Neuronal stem cell (in vitro differentiated cells): ENCODE measurements at regions not wholly inside any gene's neighbourhood (a gene's known extent, or its start where the extent isn't known, plus 50 kb on each side); places are given as distances from the start of the nearest gene placed in this dataset.
"Not testable (repeated sequence)": the region's sequence is repeated elsewhere in the genome, so short reads cannot be mapped to it uniquely, and the experiment has no call there.

Source experiments
- DNase-seq: peaks from one replicate; pipeline ENCODE4 v3.0.0-alpha.2; 2013; ENCODE audit warnings: low spot score
- H2AFZ ChIP-seq: one replicate; pipeline ENCODE4 v1.6.1; 2013; ENCODE audit warnings: mild to moderate bottlenecking, low read length, inconsistent platforms
- H2AK5ac ChIP-seq: 2 replicates; pipeline ENCODE4 v1.6.1; 2013; ENCODE audit warnings: low read depth, mild to moderate bottlenecking, inconsistent platforms, low read length, moderate library complexity, mixed read lengths
- H2BK120ac ChIP-seq: 2 replicates; pipeline ENCODE4 v1.6.1; 2013; ENCODE audit warnings: low read depth, mild to moderate bottlenecking, inconsistent platforms, low read length, moderate library complexity, mixed read lengths
- H2BK12ac ChIP-seq: one replicate; pipeline ENCODE4 v1.6.1; 2013; ENCODE audit warnings: low read length, inconsistent platforms
- H2BK15ac ChIP-seq: 2 replicates; pipeline ENCODE4 v1.6.1; 2013; ENCODE audit warnings: mild to moderate bottlenecking, low read length, inconsistent platforms, mixed read lengths
- H2BK5ac ChIP-seq: one replicate; pipeline ENCODE4 v1.6.1; 2013; ENCODE audit warnings: inconsistent platforms, mild to moderate bottlenecking, low read length, moderate library complexity
- H3K14ac ChIP-seq: one replicate; pipeline ENCODE4 v1.6.1; 2013; ENCODE audit warnings: low read length, inconsistent platforms
- H3K18ac ChIP-seq: 2 replicates; pipeline ENCODE4 v1.6.1; 2013; ENCODE audit warnings: low read length, inconsistent platforms
- H3K23ac ChIP-seq: 2 replicates; pipeline ENCODE4 v1.6.1; 2013; ENCODE audit warnings: low read depth, mild to moderate bottlenecking, mixed read lengths, low read length, inconsistent platforms; ENCODE audit not compliant: poor library complexity
- H3K27ac ChIP-seq: replicated peaks from 3 replicates; pipeline ENCODE4 v1.5.1; 2013; ENCODE audit warnings: low read length, inconsistent platforms
- H3K27me3 ChIP-seq, 3 experiments: 2 replicates each; pipeline ENCODE4 v1.6.1; 2013; ENCODE audit warnings: low read length in 3 of 3, mild to moderate bottlenecking in 2 of 3, inconsistent platforms in 1 of 3, low read depth in 1 of 3, mixed read lengths in 1 of 3, moderate library complexity in 1 of 3; ENCODE audit not compliant: control insufficient read depth in 3 of 3, insufficient read depth in 3 of 3
- H3K36me3 ChIP-seq, 2 donors: replicated peaks in 1 of 2; 2 replicates each; pipeline ENCODE4 v1.6.1; 2013; ENCODE audit warnings: low read length in 2 of 2; ENCODE audit not compliant: control insufficient read depth in 2 of 2, insufficient read depth in 2 of 2
- H3K4ac ChIP-seq: 2 replicates; pipeline ENCODE4 v1.6.1; 2013; ENCODE audit warnings: inconsistent platforms, mild to moderate bottlenecking, low read length, moderate library complexity
- H3K4me1 ChIP-seq, 2 donors: 1 replicate in 1 of 2; 2 replicates in 1 of 2; pipeline ENCODE4 v1.6.1; 2013; ENCODE audit warnings: low read length in 2 of 2, low read depth in 1 of 2; ENCODE audit not compliant: control insufficient read depth in 2 of 2, insufficient read depth in 1 of 2
- H3K4me2 ChIP-seq: one replicate; pipeline ENCODE4 v1.6.1; 2013; ENCODE audit warnings: mild to moderate bottlenecking, low read length, inconsistent platforms; ENCODE audit not compliant: insufficient read depth, poor library complexity, severe bottlenecking
- H3K4me3 ChIP-seq, 2 donors: 2 replicates each; pipeline ENCODE4 v1.5.1; 2013; ENCODE audit warnings: low read length in 2 of 2, mild to moderate bottlenecking in 2 of 2, inconsistent platforms in 1 of 2, moderate library complexity in 1 of 2
- H3K79me1 ChIP-seq: one replicate; pipeline ENCODE4 v1.6.1; 2013; ENCODE audit warnings: low read depth, mild to moderate bottlenecking, inconsistent platforms, low read length, moderate library complexity
- H3K9ac ChIP-seq: one replicate; pipeline ENCODE4 v1.6.1; 2013; ENCODE audit warnings: mild to moderate bottlenecking, low read depth, low read length, inconsistent platforms; ENCODE audit not compliant: poor library complexity
- H3K9me3 ChIP-seq, 2 donors: replicated peaks in 1 of 2; 2 replicates each; pipeline versions ENCODE3 to v1.6.1; 2013; ENCODE audit warnings: low read length in 2 of 2, mild to moderate bottlenecking in 2 of 2, inconsistent platforms in 1 of 2, low read depth in 1 of 2, mixed read lengths in 1 of 2, moderate library complexity in 1 of 2; ENCODE audit not compliant: control insufficient read depth in 2 of 2, insufficient read depth in 1 of 2
- H4K8ac ChIP-seq: one replicate; pipeline ENCODE4 v1.6.1; 2013; ENCODE audit warnings: low read depth, mild to moderate bottlenecking, inconsistent platforms, low read length, moderate library complexity
- H4K91ac ChIP-seq: one replicate; pipeline ENCODE4 v1.6.1; 2013; ENCODE audit warnings: low read length, low read depth, mild to moderate bottlenecking, inconsistent platforms; ENCODE audit not compliant: poor library complexity
- WGBS, 2 donors: extraction: QIAGEN DNeasy Blood & Tissue Kit; methylation state at CpG; one replicate each; pipeline ENCODE4 v1.1.7; 2013; ENCODE audit warnings: missing lambda C conversion rate in 2 of 2, mixed read lengths in 1 of 2; ENCODE audit not compliant: insufficient read length in 2 of 2, insufficient replicate concordance in 1 of 2; ENCODE audit errors: extremely low coverage in 2 of 2; 5-methylcytosine and 5-hydroxymethylcytosine counted together

DNA sequence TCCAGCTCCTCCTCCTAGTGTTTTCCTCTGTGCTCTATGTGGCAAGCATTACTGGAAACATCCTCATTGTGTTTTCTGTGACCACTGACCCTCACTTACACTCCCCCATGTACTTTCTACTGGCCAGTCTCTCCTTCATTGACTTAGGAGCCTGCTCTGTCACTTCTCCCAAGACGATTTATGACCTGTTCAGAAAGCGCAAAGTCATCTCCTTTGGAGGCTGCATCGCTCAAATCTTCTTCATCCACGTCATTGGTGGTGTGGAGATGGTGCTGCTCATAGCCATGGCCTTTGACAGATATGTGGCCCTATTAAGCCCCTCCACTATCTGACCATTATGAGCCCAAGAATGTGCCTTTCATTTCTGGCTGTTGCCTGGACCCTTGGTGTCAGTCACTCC lies 64.0 kb downstream of the OR4F15 start:
- not testable (repeated sequence) for H3K4me2 ChIP-seq, H3K4me1 ChIP-seq, H3K27me3 ChIP-seq, H3K79me1 ChIP-seq, H3K4ac ChIP-seq, H2BK120ac ChIP-seq, H3K27ac ChIP-seq, H2AFZ ChIP-seq, H3K14ac ChIP-seq, H4K8ac ChIP-seq, H2BK5ac ChIP-seq, DNase-seq, H3K23ac ChIP-seq, H3K18ac ChIP-seq, H4K91ac ChIP-seq, H3K9ac ChIP-seq, H2BK15ac ChIP-seq, H3K4me3 ChIP-seq, H3K36me3 ChIP-seq, H2BK12ac ChIP-seq, H3K9me3 ChIP-seq, H2AK5ac ChIP-seq
- WGBS, 2 donors, result no CpG with 5 or more reads among the region's 4 CpGs

DNA sequence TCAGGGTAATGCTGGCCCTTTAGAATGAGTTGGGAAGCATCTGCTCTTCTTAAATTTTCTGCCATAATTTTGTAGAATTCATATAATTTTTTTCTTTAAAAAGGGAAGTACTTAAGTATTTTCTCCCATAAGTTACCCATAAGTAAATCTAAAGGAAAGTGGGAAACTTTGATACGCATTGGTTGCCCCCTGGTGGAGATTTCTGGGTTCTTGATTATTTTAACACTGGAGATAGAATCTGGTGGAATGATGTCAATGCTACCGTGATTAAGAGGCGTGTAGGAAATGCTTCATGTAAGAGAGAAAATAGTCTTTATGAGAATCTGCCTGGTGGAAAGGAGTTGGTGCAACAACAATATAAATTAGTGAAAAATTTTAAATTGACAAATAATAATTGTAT lies 65.6 kb downstream of the OR4F15 start:
- H3K4me2 ChIP-seq, H2BK120ac ChIP-seq, H2BK15ac ChIP-seq, H2BK12ac ChIP-seq, H2BK5ac ChIP-seq, H3K27me3 ChIP-seq, H3K36me3 ChIP-seq, H3K9ac ChIP-seq, DNase-seq, H3K4me3 ChIP-seq, H3K27ac ChIP-seq, H4K8ac ChIP-seq, H3K4me1 ChIP-seq, H4K91ac ChIP-seq, H3K23ac ChIP-seq, H3K79me1 ChIP-seq, H3K14ac ChIP-seq, H2AK5ac ChIP-seq, H3K18ac ChIP-seq, H2AFZ ChIP-seq, H3K4ac ChIP-seq, H3K9me3 ChIP-seq: not testable (repeated sequence)
- WGBS, 2 donors, result no CpG with 5 or more reads among the region's 3 CpGs

DNA sequence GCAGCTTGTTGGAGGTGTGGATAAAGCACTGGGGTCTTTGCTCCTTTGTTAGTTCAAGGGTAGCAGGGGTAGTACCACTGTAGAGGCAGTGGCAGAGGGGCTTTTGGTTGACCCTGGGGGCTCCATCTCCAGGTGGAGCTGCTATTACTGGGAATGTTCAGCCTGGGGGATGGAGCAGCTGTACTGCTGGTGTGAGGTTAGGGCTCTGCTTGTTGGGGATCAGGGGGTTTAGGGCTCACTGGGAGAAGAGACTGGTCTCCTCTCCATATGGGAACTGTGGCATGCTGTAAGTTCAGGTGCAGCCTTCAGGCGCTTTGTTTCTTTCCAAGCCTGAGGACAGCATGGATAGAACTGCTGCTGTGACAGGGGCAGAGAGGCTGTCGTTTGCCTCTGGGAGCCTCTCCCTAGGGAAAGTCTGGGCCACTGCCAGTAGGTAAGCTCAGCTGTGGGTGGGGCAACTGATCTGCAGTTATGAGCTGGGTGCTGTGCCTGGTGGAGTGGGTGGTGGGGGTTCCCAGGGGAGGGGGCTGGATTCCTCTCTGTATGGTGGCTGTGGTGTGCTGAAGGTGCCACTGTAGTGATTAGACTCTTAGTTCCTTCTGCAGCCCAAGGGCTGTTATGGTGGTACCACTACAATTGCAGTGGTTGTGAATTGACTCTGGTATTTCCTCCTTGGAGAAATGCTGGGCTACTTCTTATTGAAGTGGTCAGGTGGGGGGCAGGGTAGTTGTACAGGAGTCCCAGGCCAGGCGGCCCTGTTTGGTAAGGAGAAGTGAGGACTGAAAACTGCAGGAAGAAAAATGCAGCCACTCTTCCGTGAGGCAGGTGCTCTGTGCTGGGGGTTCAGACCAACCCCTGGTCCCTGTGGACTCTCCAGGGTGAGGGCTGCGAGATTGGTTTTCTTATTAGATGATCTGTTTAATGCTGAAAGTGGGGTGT lies 100.6 kb downstream of the OR4F15 start:
- not testable (repeated sequence) for H2BK5ac ChIP-seq, H2BK12ac ChIP-seq, H2AFZ ChIP-seq, H3K4me1 ChIP-seq, H3K4me3 ChIP-seq, H3K4me2 ChIP-seq, H3K4ac ChIP-seq, H4K91ac ChIP-seq, H3K9ac ChIP-seq, H2AK5ac ChIP-seq, H3K36me3 ChIP-seq, H3K23ac ChIP-seq, H2BK120ac ChIP-seq, H3K27ac ChIP-seq, H3K79me1 ChIP-seq, DNase-seq, H3K9me3 ChIP-seq, H3K14ac ChIP-seq, H3K27me3 ChIP-seq, H4K8ac ChIP-seq, H3K18ac ChIP-seq, H2BK15ac ChIP-seq
- WGBS, 2 donors, result no CpG with 5 or more reads among the region's 5 CpGs

DNA sequence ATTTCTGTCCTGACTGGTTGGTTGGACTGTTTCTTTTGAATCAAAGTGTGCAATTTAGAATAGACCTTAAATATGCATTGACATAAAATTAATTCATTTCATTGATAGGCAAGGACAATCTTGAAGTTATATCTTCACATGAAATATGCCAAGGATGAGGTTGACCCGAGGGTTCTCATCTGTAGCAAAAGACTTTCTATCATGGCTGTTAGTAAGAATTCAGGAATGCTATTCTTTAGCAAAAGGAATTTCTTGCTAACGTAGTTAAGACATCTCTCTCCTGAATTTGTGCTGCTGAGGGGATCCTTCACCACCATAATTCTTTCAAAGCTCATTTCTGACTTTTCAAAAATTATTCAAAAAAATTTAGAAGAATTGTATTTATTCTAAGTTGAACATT lies 112.6 kb downstream of the OR4F15 start:
- H3K14ac ChIP-seq, H3K27me3 ChIP-seq, H3K4me2 ChIP-seq, H3K27ac ChIP-seq, H3K9me3 ChIP-seq, H3K23ac ChIP-seq, H3K4me3 ChIP-seq, H3K4ac ChIP-seq, H3K4me1 ChIP-seq, H4K91ac ChIP-seq, H3K79me1 ChIP-seq, H2BK5ac ChIP-seq, H3K9ac ChIP-seq, H3K36me3 ChIP-seq, H3K18ac ChIP-seq, H2BK120ac ChIP-seq, H4K8ac ChIP-seq, H2AK5ac ChIP-seq, H2BK15ac ChIP-seq, H2BK12ac ChIP-seq, DNase-seq, H2AFZ ChIP-seq: not testable (repeated sequence)
- no CpG with 5 or more reads among the region's 2 CpGs for WGBS, 2 donors
